ENCODE measurements at regions not wholly inside any gene's neighbourhood (a gene's known extent, or its start where the extent isn't known, plus 50 kb on each side); places are given as distances from the start of the nearest gene placed in this dataset.

DNA sequence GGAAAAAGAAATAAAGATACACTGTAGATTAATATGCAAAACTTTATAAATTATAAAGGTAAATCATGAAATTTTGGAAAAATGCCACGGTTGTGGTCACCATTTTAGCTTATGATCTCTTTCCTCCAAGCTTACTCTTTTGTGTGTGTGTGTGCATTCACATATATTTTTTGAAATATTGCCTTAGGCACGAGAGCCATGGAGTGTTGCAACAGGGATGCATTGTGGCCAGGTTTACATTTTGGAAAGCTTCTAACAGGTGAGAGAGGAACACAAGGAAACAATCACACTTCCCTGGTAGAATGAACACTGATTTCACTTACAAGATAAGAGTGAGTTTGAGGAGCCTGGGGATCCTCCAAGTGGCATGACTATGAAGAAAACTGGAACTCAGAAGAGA is 214.5 kb upstream of the TENT5A start:
- TF ChIP-seq CTCF (conservative IDR thresholded peaks at IDR 0.05; ENCODE audit: low read length) (no peak), EZH2phosphoT487 (IDR thresholded peaks at IDR 0.05; ENCODE audit: borderline replicate concordance, low read depth, low read length) (no peak)

Measured in OCI-LY7 (cell line).